Keratinocyte (primary cell): ENCODE measurements at regions not wholly inside any gene's neighbourhood (a gene's known extent, or its start where the extent isn't known, plus 50 kb on each side); places are given as distances from the start of the nearest gene placed in this dataset.

ENCODE experiments used
- DNase-seq: peaks from one replicate; pipeline ENCODE4 v3.0.0-alpha.2; 2011; ENCODE audit warnings: low read depth, missing footprints, low spot score
- FAIRE-seq: peaks from 2 replicates; lab custom pipeline; 2011; peaks lifted over from hg19 to GRCh38; lab: Jason Lieb, UNC
- H2AFZ ChIP-seq: 2 replicates; pipeline ENCODE4 v1.6.0; 2012; ENCODE audit warnings: low read length, control low read depth, inconsistent platforms; ENCODE audit not compliant: control insufficient read depth
- H3K27ac ChIP-seq: 2 replicates; pipeline ENCODE4 v1.5.1; 2011; ENCODE audit warnings: low read length; ENCODE audit not compliant: control insufficient read depth, insufficient read depth
- H3K27me3 ChIP-seq: 3 replicates; pipeline ENCODE4 v1.6.0; 2011; ENCODE audit warnings: low read length; ENCODE audit not compliant: control insufficient read depth, insufficient read depth; ENCODE audit errors: extremely low read depth
- H3K36me3 ChIP-seq, 2 experiments: 2 replicates in 1 of 2; 3 replicates in 1 of 2; pipeline ENCODE4 v1.5.1; 2011; ENCODE audit warnings: low read length in 2 of 2, mild to moderate bottlenecking in 1 of 2; ENCODE audit not compliant: control insufficient read depth in 2 of 2, insufficient read depth in 2 of 2; ENCODE audit errors: extremely low read depth in 1 of 2
- H3K4me1 ChIP-seq: 3 replicates; pipeline ENCODE4 v1.5.1; 2011; ENCODE audit warnings: low read length; ENCODE audit not compliant: control insufficient read depth, insufficient read depth; ENCODE audit errors: extremely low read depth
- H3K4me2 ChIP-seq: 3 replicates; pipeline ENCODE4 v1.6.0; 2011; ENCODE audit warnings: low read depth, low read length; ENCODE audit not compliant: control insufficient read depth, insufficient read depth; ENCODE audit errors: extremely low read depth
- H3K4me3 ChIP-seq, 3 experiments: fragments of 200-600 bp in 1 of 3; sonication (generic) in 1 of 3; 2 replicates in 2 of 3; 3 replicates in 1 of 3; pipeline ENCODE4 v1.5.1; 2011 to 2016; ENCODE audit warnings: low read length in 3 of 3, mild to moderate bottlenecking in 3 of 3, control low read depth in 2 of 3, inconsistent platforms in 1 of 3, low read depth in 1 of 3, mixed read lengths in 1 of 3, mixed run types in 1 of 3, moderate library complexity in 1 of 3; ENCODE audit not compliant: control insufficient read depth in 2 of 3, insufficient read depth in 2 of 3; ENCODE audit errors: extremely low read depth in 1 of 3
- H3K79me2 ChIP-seq: 2 replicates; pipeline ENCODE4 v1.6.0; 2012; ENCODE audit warnings: low read length; ENCODE audit not compliant: control insufficient read depth, insufficient read depth
- H3K9ac ChIP-seq: 3 replicates; pipeline ENCODE4 v1.6.0; 2011; ENCODE audit warnings: low read length; ENCODE audit not compliant: control insufficient read depth, insufficient read depth; ENCODE audit errors: extremely low read depth
- H3K9me1 ChIP-seq: 3 replicates; pipeline ENCODE4 v1.6.0; 2011; ENCODE audit warnings: low read length; ENCODE audit not compliant: control insufficient read depth, insufficient read depth; ENCODE audit errors: extremely low read depth
- H3K9me3 ChIP-seq: 2 replicates; pipeline ENCODE4 v1.5.1; 2012; ENCODE audit warnings: low read depth, low read length; ENCODE audit not compliant: control insufficient read depth
- H4K20me1 ChIP-seq: 3 replicates; pipeline ENCODE4 v1.6.0; 2011; ENCODE audit warnings: low read length; ENCODE audit not compliant: control insufficient read depth, insufficient read depth; ENCODE audit errors: extremely low read depth
- EZH2 ChIP-seq: IDR thresholded peaks from one replicate; pipeline ENCODE4 v1.6.1; 2012; ENCODE audit warnings: inconsistent platforms, mild to moderate bottlenecking, low read length, moderate library complexity
- dilution Hi-C: fragments of 300-500 bp; cut with MboI; formaldehyde crosslinking; loops from one replicate; pipeline ENCODE4 v1.7.0; 2020; ENCODE audit warnings: low sequenced_read_pairs; ENCODE audit not compliant: extremely low pct_ligation_motif_present
- TF ChIP-seq, protein P1 (sequence below), 3 experiments: IDR thresholded peaks in 1 of 3; conservative IDR thresholded peaks in 1 of 3; optimal IDR thresholded peaks in 1 of 3; 2 replicates in 2 of 3; 3 replicates in 1 of 3; pipeline versions ENCODE3 to v1.5.1; 2011; ENCODE audit warnings: low read length in 3 of 3, mild to moderate bottlenecking in 3 of 3, moderate library complexity in 2 of 3, control low read depth in 1 of 3, inconsistent platforms in 1 of 3; ENCODE audit not compliant: insufficient read depth in 2 of 3; ENCODE audit errors: extremely low read depth in 1 of 3

DNA sequence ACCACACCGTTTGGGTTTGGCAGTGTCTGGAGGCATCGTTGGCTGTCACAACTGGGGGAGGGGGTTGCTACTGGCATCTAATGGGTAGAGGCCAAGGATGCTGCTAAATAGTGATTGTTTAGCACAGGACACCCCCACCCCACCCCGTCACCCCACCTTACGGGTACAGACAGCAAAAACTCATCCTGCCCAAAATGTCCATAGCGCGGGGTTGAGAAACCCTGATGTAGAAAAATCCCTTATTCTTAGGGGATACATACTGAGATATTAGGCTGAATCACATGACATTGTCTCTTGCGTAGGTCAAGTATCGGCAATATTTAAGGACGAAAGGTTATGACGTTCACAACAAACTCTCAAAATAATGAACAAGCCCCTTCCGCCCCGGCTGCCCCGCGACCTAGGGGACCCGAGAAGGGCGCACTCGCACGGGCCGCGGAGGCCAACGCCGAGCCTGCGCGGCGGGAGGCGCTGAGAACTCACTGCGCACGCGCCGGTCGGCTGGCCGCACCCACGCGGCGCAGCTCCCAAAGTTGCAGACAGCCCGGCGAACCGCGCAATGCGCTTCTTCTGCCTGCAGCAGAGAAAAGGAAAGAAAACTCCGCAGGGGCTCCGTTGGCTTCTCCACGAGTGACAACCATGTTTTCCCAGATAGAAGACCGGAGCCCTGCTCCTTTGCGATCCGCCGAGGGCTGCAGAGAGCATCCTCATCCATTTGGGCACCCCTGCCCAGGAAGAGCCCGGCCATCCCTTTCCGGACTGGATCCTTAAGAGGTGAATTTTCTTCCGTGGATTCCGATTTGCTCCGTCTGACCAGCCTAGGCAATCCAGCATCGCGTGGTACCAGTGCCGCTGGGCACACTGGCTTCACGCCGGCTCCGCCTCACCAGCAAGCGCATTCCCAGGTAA is 136.8 kb upstream of the CCDC54 start:
- Histone ChIP-seq H3K9me1 (no peaks in the 10 kb centered on the region), H3K36me3 (no peaks in the 10 kb centered on the region), H3K4me2 (peak overlapping the region; percentile 79), H3K27ac (peak overlapping the region; percentile 71), H2AFZ (peak overlapping the region; percentile 95), H3K27me3 (no peaks in the 10 kb centered on the region), H4K20me1 (no peaks in the 10 kb centered on the region), H3K9me3 (no peaks in the 10 kb centered on the region), H3K4me3 (peak overlapping the region; percentile 80 to 96 (median 88)), H3K9ac (peak overlapping the region; percentile 73), H3K79me2 (peaks cover 39% of the 10 kb centered on the region), H3K4me1 (peaks cover 23% of the 10 kb centered on the region)
- DNase-seq (no peak), FAIRE-seq (peak; percentile 52)
- dilution Hi-C loops: no loop called here
- TF ChIP-seq, protein P1, sequence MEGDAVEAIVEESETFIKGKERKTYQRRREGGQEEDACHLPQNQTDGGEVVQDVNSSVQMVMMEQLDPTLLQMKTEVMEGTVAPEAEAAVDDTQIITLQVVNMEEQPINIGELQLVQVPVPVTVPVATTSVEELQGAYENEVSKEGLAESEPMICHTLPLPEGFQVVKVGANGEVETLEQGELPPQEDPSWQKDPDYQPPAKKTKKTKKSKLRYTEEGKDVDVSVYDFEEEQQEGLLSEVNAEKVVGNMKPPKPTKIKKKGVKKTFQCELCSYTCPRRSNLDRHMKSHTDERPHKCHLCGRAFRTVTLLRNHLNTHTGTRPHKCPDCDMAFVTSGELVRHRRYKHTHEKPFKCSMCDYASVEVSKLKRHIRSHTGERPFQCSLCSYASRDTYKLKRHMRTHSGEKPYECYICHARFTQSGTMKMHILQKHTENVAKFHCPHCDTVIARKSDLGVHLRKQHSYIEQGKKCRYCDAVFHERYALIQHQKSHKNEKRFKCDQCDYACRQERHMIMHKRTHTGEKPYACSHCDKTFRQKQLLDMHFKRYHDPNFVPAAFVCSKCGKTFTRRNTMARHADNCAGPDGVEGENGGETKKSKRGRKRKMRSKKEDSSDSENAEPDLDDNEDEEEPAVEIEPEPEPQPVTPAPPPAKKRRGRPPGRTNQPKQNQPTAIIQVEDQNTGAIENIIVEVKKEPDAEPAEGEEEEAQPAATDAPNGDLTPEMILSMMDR (optimal IDR thresholded peaks at IDR 0.05 in 1 of 3, IDR thresholded peaks at IDR 0.05 in 1 of 3, conservative IDR thresholded peaks at IDR 0.05 in 1 of 3; ENCODE audit: extremely low read depth in 1 of 3, insufficient read depth in 2 of 3, low read length in 3 of 3): no peak
- TF ChIP-seq EZH2: no peak

DNA sequence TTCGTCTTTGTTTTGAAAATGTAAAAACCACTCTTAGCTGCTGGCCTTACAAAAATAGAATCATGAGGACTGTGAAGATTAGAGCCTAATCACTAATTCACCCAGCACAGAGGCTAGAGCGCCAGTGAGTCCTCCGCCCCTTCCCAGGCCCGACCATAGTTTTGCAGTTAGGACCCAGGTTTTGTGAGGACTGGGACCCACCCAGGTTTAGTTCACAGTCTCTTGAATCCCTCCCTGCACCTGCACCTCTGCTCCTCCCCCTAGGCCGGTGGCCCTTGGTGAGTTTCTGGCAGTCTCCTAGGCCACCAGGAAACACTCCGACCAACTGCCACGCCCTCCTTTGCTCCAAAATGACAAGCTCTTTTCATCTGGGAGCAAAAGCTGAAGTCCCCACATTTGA is 136.0 kb upstream of the CCDC54 start:
- peaks cover 2 to 6% of the 10 kb centered on the region in 2 experiments for H3K36me3 ChIP-seq
- dilution Hi-C loops: no loop called here
- H3K27me3 ChIP-seq: no peaks in the 10 kb centered on the region
- peaks cover 39% of the 10 kb centered on the region for H3K79me2 ChIP-seq
- peaks cover 20% of the 10 kb centered on the region for H3K4me1 ChIP-seq
- H4K20me1 ChIP-seq: no peaks in the 10 kb centered on the region
- peak overlapping the region; percentile 79 for H3K4me2 ChIP-seq
- peak overlapping the region; percentile 80 to 96 (median 88) for H3K4me3 ChIP-seq
- H3K9me3 ChIP-seq: no peaks in the 10 kb centered on the region
- no peak for FAIRE-seq
- H3K27ac ChIP-seq: peak overlapping the region; percentile 71
- no peak for TF ChIP-seq EZH2
- TF ChIP-seq, protein P1 (optimal IDR thresholded peaks at IDR 0.05 in 1 of 3, IDR thresholded peaks at IDR 0.05 in 1 of 3, conservative IDR thresholded peaks at IDR 0.05 in 1 of 3; ENCODE audit: extremely low read depth in 1 of 3, insufficient read depth in 2 of 3, low read length in 3 of 3): no peak
- H2AFZ ChIP-seq: peak overlapping the region; percentile 95
- peak overlapping the region; percentile 73 for H3K9ac ChIP-seq
- DNase-seq: no peak
- no peaks in the 10 kb centered on the region for H3K9me1 ChIP-seq
